Natural killer cell (primary cell): ENCODE measurements at regions not wholly inside any gene's neighbourhood (a gene's known extent, or its start where the extent isn't known, plus 50 kb on each side); places are given as distances from the start of the nearest gene placed in this dataset.

Experiments used
- ATAC-seq, 3 donors: fragments of 150-1000 bp in 2 of 3; fragments of 200-7000 bp in 1 of 3; cut with Tn5 transposase; 1 replicate in 1 of 3; 2 replicates in 2 of 3; pipeline ENCODE4 v1.10.0; 2021; ENCODE audit warnings: mild to moderate bottlenecking in 2 of 3, moderate library complexity in 2 of 3
- DNase-seq, 2 donors: peaks; one replicate each; pipeline versions ENCODE4 v3.0.0 to v3.0.0-alpha.2; 2013 to 2021; ENCODE audit warnings: mixed read lengths in 1 of 2
- H3K27ac ChIP-seq: one replicate; pipeline ENCODE4 v1.5.1; 2013; ENCODE audit warnings: mild to moderate bottlenecking, low read length
- H3K27me3 ChIP-seq: one replicate; pipeline ENCODE4 v1.6.1; 2013; ENCODE audit warnings: low read length; ENCODE audit not compliant: control insufficient read depth, insufficient read depth
- H3K36me3 ChIP-seq: one replicate; pipeline ENCODE4 v1.6.1; 2013; ENCODE audit warnings: low read length; ENCODE audit not compliant: control insufficient read depth, insufficient read depth
- H3K4me1 ChIP-seq: one replicate; pipeline ENCODE4 v1.6.1; 2013; ENCODE audit warnings: low read length; ENCODE audit not compliant: control insufficient read depth, insufficient read depth
- H3K4me3 ChIP-seq: one replicate; pipeline ENCODE4 v1.5.1; 2013; ENCODE audit warnings: low read length
- H3K9me3 ChIP-seq: one replicate; pipeline ENCODE4 v1.6.1; 2013; ENCODE audit warnings: low read length; ENCODE audit not compliant: control insufficient read depth, insufficient read depth
- H3K27ac Mint-ChIP-seq, 2 donors: one replicate each; pipeline ENCODE4 v1.8.0; 2022; ENCODE audit warnings: mild to moderate bottlenecking in 2 of 2, mixed read lengths in 2 of 2, moderate library complexity in 1 of 2
- H3K27me3 Mint-ChIP-seq, 2 donors: one replicate each; pipeline ENCODE4 v1.8.0; 2022; ENCODE audit warnings: low read depth in 2 of 2, mixed read lengths in 2 of 2
- H3K36me3 Mint-ChIP-seq: one replicate; pipeline ENCODE4 v1.8.0; 2022; ENCODE audit warnings: mixed read lengths
- H3K4me1 Mint-ChIP-seq, 2 donors: one replicate each; pipeline ENCODE4 v1.8.0; 2022; ENCODE audit warnings: mixed read lengths in 2 of 2
- H3K4me3 Mint-ChIP-seq: one replicate; pipeline ENCODE4 v1.8.0; 2022; ENCODE audit warnings: mild to moderate bottlenecking, moderate library complexity, mixed read lengths
- H3K9me3 Mint-ChIP-seq, 2 donors: one replicate each; pipeline ENCODE4 v1.8.0; 2022; ENCODE audit warnings: mixed read lengths in 2 of 2
- CTCF ChIP-seq: fragments of 200-600 bp; IDR thresholded peaks from one replicate; pipeline ENCODE4 v1.8.0; 2022; ENCODE audit warnings: antibody characterized with exemption
- WGBS: methylation state at CpG from one replicate; pipeline ENCODE4 v1.1.7; 2013; ENCODE audit warnings: missing lambda C conversion rate; ENCODE audit not compliant: insufficient coverage; 5-methylcytosine and 5-hydroxymethylcytosine counted together
- intact Hi-C: fragments of 100-400 bp; cut with micrococcal nuclease; formaldehyde crosslinking; loops from one replicate; pipeline ENCODE4 v1.14.2; 2022

- no peak overlapping the region for H3K4me3 Mint-ChIP-seq
- H3K27ac Mint-ChIP-seq: no peak overlapping the region
- no peak for TF ChIP-seq CTCF
- no peaks in the 10 kb centered on the region for H3K4me1 ChIP-seq
- no peak for ATAC-seq
- H3K4me3 ChIP-seq: no peak overlapping the region
- H3K36me3 ChIP-seq: no peaks in the 10 kb centered on the region
- H3K36me3 Mint-ChIP-seq: no peaks in the 10 kb centered on the region
- DNase-seq: no peak
- no peaks in the 10 kb centered on the region for H3K9me3 ChIP-seq
- intact Hi-C loops: no loop called here
- no peak overlapping the region for H3K27ac ChIP-seq
- H3K4me1 Mint-ChIP-seq: no peaks in the 10 kb centered on the region
- 61% methylated on average over 5 of the region's 7 CpGs for WGBS
- H3K9me3 Mint-ChIP-seq: peaks cover 7 to 8% of the 10 kb centered on the region in 2 donors
- H3K27me3 Mint-ChIP-seq: no peaks in the 10 kb centered on the region
- no peaks in the 10 kb centered on the region for H3K27me3 ChIP-seq
Observed at GRCh38 chr4:180840142-180840541, 1403.1 kb upstream of the TENM3 start.

GRCh38 chr4:180850318-180850940 lies 1392.8 kb upstream of the TENM3 start:
- H3K4me1 ChIP-seq: no peaks in the 10 kb centered on the region
- H3K4me1 Mint-ChIP-seq: no peaks in the 10 kb centered on the region

GRCh38 chr4:180852738-180853137 lies 1390.5 kb upstream of the TENM3 start:
- Mint-ChIP-seq H3K36me3 (no peaks in the 10 kb centered on the region), H3K27me3 (no peaks in the 10 kb centered on the region), H3K4me3 (no peak overlapping the region), H3K9me3 (peaks cover 13% of the 10 kb centered on the region in 2 donors), H3K4me1 (no peaks in the 10 kb centered on the region), H3K27ac (no peak overlapping the region)
- no peak for TF ChIP-seq CTCF
- H3K27me3 ChIP-seq: no peaks in the 10 kb centered on the region
- intact Hi-C loops: no loop called here
- no peaks in the 10 kb centered on the region for H3K9me3 ChIP-seq
- no peak for ATAC-seq
- no peak overlapping the region for H3K4me3 ChIP-seq
- no peak overlapping the region for H3K27ac ChIP-seq
- no peaks in the 10 kb centered on the region for H3K4me1 ChIP-seq
- H3K36me3 ChIP-seq: no peaks in the 10 kb centered on the region
- DNase-seq: no peak
- WGBS: 69% methylated on average over 5 of the region's 6 CpGs

More at GRCh38 chr4:180850318-180850940, 1392.8 kb upstream of the TENM3 start:
- Histone ChIP-seq H3K36me3 (no peaks in the 10 kb centered on the region), H3K9me3 (no peaks in the 10 kb centered on the region), H3K27ac (no peak overlapping the region), H3K27me3 (no peaks in the 10 kb centered on the region), H3K4me3 (no peak overlapping the region)
- no peaks in the 10 kb centered on the region for H3K36me3 Mint-ChIP-seq
- DNase-seq (no peak), ATAC-seq (no peak)
- WGBS: 98% methylated on average over 4 of the region's 4 CpGs
- H3K27me3 Mint-ChIP-seq: no peaks in the 10 kb centered on the region
- no peak overlapping the region for H3K4me3 Mint-ChIP-seq
- intact Hi-C loops: no loop called here
- peaks cover 7 to 13% of the 10 kb centered on the region in 2 donors for H3K9me3 Mint-ChIP-seq
- no peak overlapping the region for H3K27ac Mint-ChIP-seq
- TF ChIP-seq CTCF: no peak

GRCh38 chr4:180855184-180855583 lies 1388.0 kb upstream of the TENM3 start:
- H3K4me1 ChIP-seq: no peaks in the 10 kb centered on the region
- H3K9me3 Mint-ChIP-seq: peaks cover 15 to 18% of the 10 kb centered on the region in 2 donors
- H3K27ac Mint-ChIP-seq: no peak overlapping the region
- 83% methylated on average over 1 of the region's 2 CpGs for WGBS
- no peaks in the 10 kb centered on the region for H3K9me3 ChIP-seq
- no peak overlapping the region for H3K4me3 ChIP-seq
- intact Hi-C loops: no loop called here
- no peak overlapping the region for H3K4me3 Mint-ChIP-seq
- H3K27me3 ChIP-seq: no peaks in the 10 kb centered on the region
- no peak for DNase-seq
- TF ChIP-seq CTCF: no peak
- no peaks in the 10 kb centered on the region for H3K4me1 Mint-ChIP-seq
- peaks cover 7% of the 10 kb centered on the region for H3K36me3 Mint-ChIP-seq
- no peak overlapping the region for H3K27ac ChIP-seq
- H3K36me3 ChIP-seq: no peaks in the 10 kb centered on the region
- ATAC-seq: no peak
- no peaks in the 10 kb centered on the region for H3K27me3 Mint-ChIP-seq
